ENCODE measurements at regions not wholly inside any gene's neighbourhood (a gene's known extent, or its start where the extent isn't known, plus 50 kb on each side); places are given as distances from the start of the nearest gene placed in this dataset.

- TF ChIP-seq POLR2A (IDR thresholded peaks at IDR 0.05) (no peak), CTCF (IDR thresholded peaks at IDR 0.05) (no peak), EP300 (IDR thresholded peaks at IDR 0.05; ENCODE audit: low read depth) (no peak)
These were observed 584.0 kb upstream of the CHAC2 start for GRCh38 chr2:53183581-53183980.

All from transverse colon (tissue), 3 donors.